ENCODE measurements at regions not wholly inside any gene's neighbourhood (a gene's known extent, or its start where the extent isn't known, plus 50 kb on each side); places are given as distances from the start of the nearest gene placed in this dataset.
"Not testable (repeated sequence)": the region's sequence is repeated elsewhere in the genome, so short reads cannot be mapped to it uniquely, and the experiment has no call there.

DNA sequence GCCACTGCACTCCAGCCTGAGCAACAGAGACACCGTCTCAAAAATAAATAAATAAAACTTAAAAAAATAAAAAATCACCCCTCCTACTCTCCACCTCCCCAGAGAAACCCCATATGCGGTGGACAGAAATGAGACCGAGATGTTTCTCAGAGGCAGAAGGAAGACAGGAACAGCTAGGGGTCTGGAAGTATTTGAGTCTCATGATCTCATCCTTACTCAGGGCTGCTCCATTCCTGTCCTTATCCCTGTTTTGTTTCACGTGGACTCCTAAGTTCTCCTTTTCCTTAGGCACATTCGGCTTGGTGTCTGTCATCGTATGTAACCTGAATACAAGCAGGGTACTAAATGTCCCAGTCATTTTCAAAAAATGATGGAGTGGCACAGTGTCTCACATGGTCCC lies 76.1 kb downstream of the C9orf50 start:
- Histone ChIP-seq H3K27ac (ENCODE audit: low read depth in 1 of 2, low read length in 1 of 2) (no peak overlapping the region), H3K4me1 (ENCODE audit: control insufficient read depth in 5 of 5, insufficient read depth in 5 of 5, low read length in 5 of 5) (peaks cover 0 to 13% (median 6%) of the 10 kb centered on the region in 5 donors), H3K36me3 (ENCODE audit: control insufficient read depth in 4 of 4, insufficient read depth in 4 of 4, low read length in 4 of 4) (no peaks in the 10 kb centered on the region), H3K9me3 (ENCODE audit: control insufficient read depth in 4 of 4, insufficient read depth in 3 of 4, low read length in 3 of 4) (no peaks in the 10 kb centered on the region), H3K4me3 (no peak overlapping the region), H3K27me3 (ENCODE audit: control insufficient read depth in 3 of 3, insufficient read depth in 3 of 3, low read length in 2 of 3) (no peaks in the 10 kb centered on the region), H3K9ac (ENCODE audit: insufficient read depth in 1 of 2, low read length in 2 of 2) (no peak overlapping the region)
- ATAC-seq (ENCODE audit: insufficient read depth, low FRiP score) (no peak), DNase-seq (no peak)
- 78 to 82% methylated on average over 6 of the region's 6 CpGs for WGBS, 2 donors
- TF ChIP-seq, protein P1, sequence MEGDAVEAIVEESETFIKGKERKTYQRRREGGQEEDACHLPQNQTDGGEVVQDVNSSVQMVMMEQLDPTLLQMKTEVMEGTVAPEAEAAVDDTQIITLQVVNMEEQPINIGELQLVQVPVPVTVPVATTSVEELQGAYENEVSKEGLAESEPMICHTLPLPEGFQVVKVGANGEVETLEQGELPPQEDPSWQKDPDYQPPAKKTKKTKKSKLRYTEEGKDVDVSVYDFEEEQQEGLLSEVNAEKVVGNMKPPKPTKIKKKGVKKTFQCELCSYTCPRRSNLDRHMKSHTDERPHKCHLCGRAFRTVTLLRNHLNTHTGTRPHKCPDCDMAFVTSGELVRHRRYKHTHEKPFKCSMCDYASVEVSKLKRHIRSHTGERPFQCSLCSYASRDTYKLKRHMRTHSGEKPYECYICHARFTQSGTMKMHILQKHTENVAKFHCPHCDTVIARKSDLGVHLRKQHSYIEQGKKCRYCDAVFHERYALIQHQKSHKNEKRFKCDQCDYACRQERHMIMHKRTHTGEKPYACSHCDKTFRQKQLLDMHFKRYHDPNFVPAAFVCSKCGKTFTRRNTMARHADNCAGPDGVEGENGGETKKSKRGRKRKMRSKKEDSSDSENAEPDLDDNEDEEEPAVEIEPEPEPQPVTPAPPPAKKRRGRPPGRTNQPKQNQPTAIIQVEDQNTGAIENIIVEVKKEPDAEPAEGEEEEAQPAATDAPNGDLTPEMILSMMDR (IDR thresholded peaks at IDR 0.05; ENCODE audit: control extremely low read depth, extremely low read depth): no peak

- no peak overlapping the region for H3K4me3 ChIP-seq
- 41 to 66% methylated on average over 4 of the region's 4 CpGs for WGBS, 2 donors
- TF ChIP-seq, protein P1 (IDR thresholded peaks at IDR 0.05; ENCODE audit: control extremely low read depth, extremely low read depth): no peak
- H3K9me3 ChIP-seq (ENCODE audit: control insufficient read depth in 4 of 4, insufficient read depth in 3 of 4, low read length in 3 of 4): no peaks in the 10 kb centered on the region
- no peak overlapping the region for H3K9ac ChIP-seq (ENCODE audit: insufficient read depth in 1 of 2, low read length in 2 of 2)
- H3K4me1 ChIP-seq (ENCODE audit: control insufficient read depth in 5 of 5, insufficient read depth in 5 of 5, low read length in 5 of 5): no peaks in the 10 kb centered on the region
- H3K36me3 ChIP-seq (ENCODE audit: control insufficient read depth in 4 of 4, insufficient read depth in 4 of 4, low read length in 4 of 4): no peaks in the 10 kb centered on the region
- H3K27ac ChIP-seq (ENCODE audit: low read depth in 1 of 2, low read length in 1 of 2): no peak overlapping the region
- no peaks in the 10 kb centered on the region for H3K27me3 ChIP-seq (ENCODE audit: control insufficient read depth in 3 of 3, insufficient read depth in 3 of 3, low read length in 2 of 3)
- no peak for DNase-seq
- ATAC-seq (ENCODE audit: insufficient read depth, low FRiP score): no peak
Measured at GRCh38 chr9:129542741-129543140, 78.2 kb downstream of the C9orf50 start.

DNA sequence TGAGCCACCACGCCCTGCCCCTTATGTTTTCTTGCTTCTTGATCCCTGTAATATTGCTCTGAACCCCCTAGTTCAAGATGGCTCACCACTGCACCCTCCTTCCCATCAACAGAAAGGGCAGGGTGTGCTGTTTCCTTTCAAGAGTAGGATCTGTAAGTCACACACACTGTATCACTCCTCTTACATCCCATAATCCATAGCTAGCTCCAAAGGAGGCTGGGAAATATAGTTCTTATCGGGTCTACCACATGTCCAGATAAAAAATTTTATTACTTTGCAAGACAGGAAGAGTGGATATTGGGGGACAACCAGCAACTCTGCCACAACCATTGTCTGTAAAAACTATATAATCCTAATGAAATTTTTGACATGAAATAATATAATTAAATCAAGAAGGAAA lies 79.6 kb downstream of the C9orf50 start:
- no peak for ATAC-seq (ENCODE audit: insufficient read depth, low FRiP score)
- no peak for DNase-seq
- 84 to 94% methylated on average over 2 of the region's 2 CpGs for WGBS, 2 donors

GRCh38 chr9:129539446-129539845 lies 81.5 kb downstream of the C9orf50 start:
- Histone ChIP-seq H3K9ac (ENCODE audit: insufficient read depth in 1 of 2, low read length in 2 of 2) (no peak overlapping the region), H3K27ac (ENCODE audit: low read depth in 1 of 2, low read length in 1 of 2) (no peak overlapping the region), H3K4me3 (no peak overlapping the region), H3K9me3 (ENCODE audit: control insufficient read depth in 4 of 4, insufficient read depth in 3 of 4, low read length in 3 of 4) (no peaks in the 10 kb centered on the region), H3K36me3 (ENCODE audit: control insufficient read depth in 4 of 4, insufficient read depth in 4 of 4, low read length in 4 of 4) (no peaks in the 10 kb centered on the region), H3K27me3 (ENCODE audit: control insufficient read depth in 3 of 3, insufficient read depth in 3 of 3, low read length in 2 of 3) (no peaks in the 10 kb centered on the region), H3K4me1 (ENCODE audit: control insufficient read depth in 5 of 5, insufficient read depth in 5 of 5, low read length in 5 of 5) (no peaks in the 10 kb centered on the region)
- TF ChIP-seq, protein P1 (IDR thresholded peaks at IDR 0.05; ENCODE audit: control extremely low read depth, extremely low read depth): no peak
- DNase-seq: no peak
- 97 to 98% methylated on average over 4 of the region's 4 CpGs for WGBS, 2 donors
- ATAC-seq (ENCODE audit: insufficient read depth, low FRiP score): no peak

More for the DNA sequence above, 79.6 kb downstream of the C9orf50 start:
- Histone ChIP-seq H3K27ac (ENCODE audit: low read depth in 1 of 2, low read length in 1 of 2) (no peak overlapping the region), H3K9ac (ENCODE audit: insufficient read depth in 1 of 2, low read length in 2 of 2) (no peak overlapping the region), H3K27me3 (ENCODE audit: control insufficient read depth in 3 of 3, insufficient read depth in 3 of 3, low read length in 2 of 3) (no peaks in the 10 kb centered on the region), H3K4me3 (no peak overlapping the region), H3K4me1 (ENCODE audit: control insufficient read depth in 5 of 5, insufficient read depth in 5 of 5, low read length in 5 of 5) (no peaks in the 10 kb centered on the region), H3K9me3 (ENCODE audit: control insufficient read depth in 4 of 4, insufficient read depth in 3 of 4, low read length in 3 of 4) (no peaks in the 10 kb centered on the region), H3K36me3 (ENCODE audit: control insufficient read depth in 4 of 4, insufficient read depth in 4 of 4, low read length in 4 of 4) (no peaks in the 10 kb centered on the region)
- TF ChIP-seq, protein P1 (IDR thresholded peaks at IDR 0.05; ENCODE audit: control extremely low read depth, extremely low read depth): no peak

DNA sequence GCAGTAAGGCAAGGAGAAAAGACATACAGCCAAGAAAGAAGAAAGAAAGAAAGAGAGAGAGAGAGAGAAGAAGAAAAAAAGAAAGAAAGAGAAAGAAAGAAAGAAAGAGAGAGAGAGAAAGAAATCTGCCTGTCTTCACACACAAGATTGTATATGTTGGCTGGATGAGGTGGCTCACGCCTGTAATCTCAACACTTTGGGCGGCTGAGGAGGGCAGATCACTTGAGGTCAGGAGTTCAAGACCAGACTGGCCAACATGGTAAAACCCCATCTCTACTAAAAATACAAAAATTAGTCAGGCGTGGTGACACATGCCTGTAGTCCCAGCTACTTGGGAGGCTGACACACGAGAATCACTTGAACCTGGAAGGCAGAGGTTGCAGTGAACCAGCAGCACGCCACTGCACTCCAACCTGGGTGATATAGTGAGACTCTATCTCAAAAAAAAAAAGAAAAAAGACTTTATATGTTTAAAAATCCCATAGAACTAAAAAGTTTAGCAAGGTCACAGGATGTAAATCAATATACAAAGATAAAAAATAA lies 89.0 kb downstream of the C9orf50 start:
- not testable (repeated sequence) for H3K9ac ChIP-seq (ENCODE audit: insufficient read depth in 1 of 2, low read length in 2 of 2); H3K27me3 ChIP-seq (ENCODE audit: control insufficient read depth in 3 of 3, insufficient read depth in 3 of 3, low read length in 2 of 3); DNase-seq; H3K4me1 ChIP-seq (ENCODE audit: control insufficient read depth in 5 of 5, insufficient read depth in 5 of 5, low read length in 5 of 5); H3K27ac ChIP-seq (ENCODE audit: low read depth in 1 of 2, low read length in 1 of 2); H3K9me3 ChIP-seq (ENCODE audit: control insufficient read depth in 4 of 4, insufficient read depth in 3 of 4, low read length in 3 of 4); ATAC-seq (ENCODE audit: insufficient read depth, low FRiP score); H3K36me3 ChIP-seq (ENCODE audit: control insufficient read depth in 4 of 4, insufficient read depth in 4 of 4, low read length in 4 of 4); H3K4me3 ChIP-seq
- WGBS, 2 donors: 88 to 90% methylated on average over 5 of the region's 5 CpGs

Data from lung (tissue), 11 donors.